Ovary (tissue), 3 donors: ENCODE measurements at regions not wholly inside any gene's neighbourhood (a gene's known extent, or its start where the extent isn't known, plus 50 kb on each side); places are given as distances from the start of the nearest gene placed in this dataset.

Source experiments
- CTCF ChIP-seq, 3 donors: fragments of 450-650 bp in 2 of 3; fragments of 200-600 bp in 1 of 3; IDR thresholded peaks; one replicate each; pipeline versions ENCODE4 v1.5.1 to v1.8.0; 2016 to 2022; ENCODE audit warnings: antibody characterized with exemption in 3 of 3, mild to moderate bottlenecking in 1 of 3
- EP300 ChIP-seq: sonication (generic); formaldehyde crosslinking; IDR thresholded peaks from one replicate; pipeline ENCODE4 v1.6.1; 2017; ENCODE audit warnings: antibody characterized with exemption
- POLR2A ChIP-seq: fragments of 450-650 bp; IDR thresholded peaks from one replicate; pipeline ENCODE4 v1.6.1; 2017; ENCODE audit warnings: antibody characterized with exemption, mild to moderate bottlenecking, moderate library complexity
- donor health status: DM: no; HTN: no; CAD: no.

GRCh38 chr6:145347216-145347615 lies 388.1 kb downstream of the EPM2A start:
- no peak for TF ChIP-seq CTCF (IDR thresholded peaks at IDR 0.05)
- TF ChIP-seq POLR2A, result no peak
- no peak for TF ChIP-seq EP300
